ENCODE measurements at regions not wholly inside any gene's neighbourhood (a gene's known extent, or its start where the extent isn't known, plus 50 kb on each side); places are given as distances from the start of the nearest gene placed in this dataset.

- H3K27me3 ChIP-seq: no peaks in the 10 kb centered on the region
- H3K4me1 ChIP-seq: no peaks in the 10 kb centered on the region
- H3K36me3 ChIP-seq (ENCODE audit: low read depth, missing control alignments): no peaks in the 10 kb centered on the region
- TF ChIP-seq POLR2A (IDR thresholded peaks at IDR 0.05) (no peak), CTCF (IDR thresholded peaks at IDR 0.05) (no peak)
- intact Hi-C loops (cut with DNase I; ENCODE audit: low total_unique reads): no loop called here
- DNase-seq: no peak
- WGBS, 2 donors: 90 to 93% methylated on average over 2 of the region's 2 CpGs
- no peak overlapping the region for H3K4me3 ChIP-seq
- H3K9me3 ChIP-seq: no peaks in the 10 kb centered on the region
- no peak overlapping the region for H3K27ac ChIP-seq
Observed at GRCh38 chr6:93989630-93990029, 570.3 kb upstream of the EPHA7 start.

DNA sequence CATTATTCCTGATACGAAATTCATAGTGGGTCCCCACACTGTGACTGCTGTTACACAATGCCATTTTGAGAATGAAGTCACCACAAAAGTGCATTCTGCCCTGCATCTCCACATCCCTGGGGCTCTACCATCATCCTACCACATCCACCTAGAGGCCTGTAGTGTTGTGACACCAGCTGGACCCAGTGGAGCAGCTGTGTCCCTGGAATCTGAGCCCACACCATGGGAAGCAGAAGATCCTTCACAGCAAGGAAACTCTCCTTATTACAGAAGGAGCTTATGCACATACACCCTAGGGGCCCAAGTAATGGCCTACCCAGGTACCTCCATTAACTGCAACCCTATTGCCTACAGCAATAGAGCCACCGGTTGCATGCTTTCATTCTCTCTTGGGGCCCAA is 566.6 kb upstream of the EPHA7 start:
- Histone ChIP-seq H3K27ac (no peak overlapping the region), H3K36me3 (ENCODE audit: low read depth, missing control alignments) (no peaks in the 10 kb centered on the region), H3K4me1 (no peaks in the 10 kb centered on the region), H3K27me3 (no peaks in the 10 kb centered on the region), H3K4me3 (no peak overlapping the region), H3K9me3 (no peaks in the 10 kb centered on the region)
- 94 to 100% methylated on average over 2 of the region's 2 CpGs for WGBS, 2 donors
- TF ChIP-seq CTCF (IDR thresholded peaks at IDR 0.05): no peak
- no peak for TF ChIP-seq POLR2A (IDR thresholded peaks at IDR 0.05)
- no peak for DNase-seq
- intact Hi-C loops (cut with DNase I; ENCODE audit: low total_unique reads): no loop called here

DNA sequence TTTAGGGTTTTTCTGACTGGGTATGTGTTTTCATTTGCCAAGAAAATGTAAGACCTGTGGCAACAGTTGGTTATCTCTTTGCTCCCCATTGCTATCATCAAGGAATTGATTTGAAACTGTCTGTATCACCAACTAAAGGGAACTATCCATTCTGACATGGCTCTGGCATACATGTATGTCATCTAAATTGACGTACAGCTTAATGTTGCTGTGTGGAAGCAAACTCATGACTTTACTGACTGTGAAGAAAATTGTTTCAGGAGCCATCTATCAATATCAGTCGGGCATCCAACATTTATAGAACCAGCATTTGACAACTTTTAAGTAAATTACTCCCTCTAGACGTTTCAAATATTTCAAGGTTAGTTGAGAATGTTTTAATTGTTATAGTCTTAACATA is 555.8 kb upstream of the EPHA7 start:
- Histone ChIP-seq H3K4me3 (no peak overlapping the region), H3K27ac (no peak overlapping the region), H3K4me1 (no peaks in the 10 kb centered on the region), H3K36me3 (ENCODE audit: low read depth, missing control alignments) (no peaks in the 10 kb centered on the region), H3K9me3 (no peaks in the 10 kb centered on the region), H3K27me3 (no peaks in the 10 kb centered on the region)
- DNase-seq: no peak
- WGBS, 2 donors: 64 to 68% methylated on average over 3 of the region's 3 CpGs
- intact Hi-C loops (cut with DNase I; ENCODE audit: low total_unique reads): no loop called here
- TF ChIP-seq POLR2A (IDR thresholded peaks at IDR 0.05): no peak
- no peak for TF ChIP-seq CTCF (IDR thresholded peaks at IDR 0.05)

GRCh38 chr6:93974332-93974731 is 555.0 kb upstream of the EPHA7 start:
- Histone ChIP-seq H3K36me3 (ENCODE audit: low read depth, missing control alignments) (no peaks in the 10 kb centered on the region), H3K27me3 (no peaks in the 10 kb centered on the region), H3K4me3 (no peak overlapping the region), H3K4me1 (no peaks in the 10 kb centered on the region), H3K27ac (no peak overlapping the region), H3K9me3 (no peaks in the 10 kb centered on the region)
- intact Hi-C loops (cut with DNase I; ENCODE audit: low total_unique reads): no loop called here
- WGBS, 2 donors: 71 to 78% methylated on average over 2 of the region's 2 CpGs
- TF ChIP-seq CTCF (IDR thresholded peaks at IDR 0.05) (no peak), POLR2A (IDR thresholded peaks at IDR 0.05) (no peak)
- no peak for DNase-seq

- no peak for TF ChIP-seq CTCF (IDR thresholded peaks at IDR 0.05)
- TF ChIP-seq POLR2A (IDR thresholded peaks at IDR 0.05): no peak
- H3K27ac ChIP-seq: no peak overlapping the region
- no peaks in the 10 kb centered on the region for H3K36me3 ChIP-seq (ENCODE audit: low read depth, missing control alignments)
- no peak overlapping the region for H3K4me3 ChIP-seq
- H3K27me3 ChIP-seq: no peaks in the 10 kb centered on the region
- H3K4me1 ChIP-seq: no peaks in the 10 kb centered on the region
- intact Hi-C loops (cut with DNase I; ENCODE audit: low total_unique reads): no loop called here
- WGBS, 2 donors: 69 to 72% methylated on average over 3 of the region's 3 CpGs
- H3K9me3 ChIP-seq: no peaks in the 10 kb centered on the region
- DNase-seq: no peak
Observed at GRCh38 chr6:93972791-93973190, 553.4 kb upstream of the EPHA7 start.
